Hematopoietic multipotent progenitor cell treated with erythropoietin and hydrocortisone succinate and interleukin-3 and kit ligand, for 17 days (in vitro differentiated cells): ENCODE measurements at regions not wholly inside any gene's neighbourhood (a gene's known extent, or its start where the extent isn't known, plus 50 kb on each side); places are given as distances from the start of the nearest gene placed in this dataset.

ENCODE experiments used
- DNase-seq: peaks from one replicate; pipeline ENCODE4 v3.0.0-alpha.2; 2015; ENCODE audit warnings: low spot score

GRCh38 chr18:34978533-34978893, 62.7 kb upstream of the MAPRE2 start:
- peak; percentile 9 for DNase-seq

GRCh38 chr18:34978953-34979608, 62.1 kb upstream of the MAPRE2 start:
- DNase-seq, result peak; percentile 57

GRCh38 chr18:34981487-34981886, 59.7 kb upstream of the MAPRE2 start:
- no peak for DNase-seq

- no peak for DNase-seq
Observed at GRCh38 chr18:34985963-34986362, 55.2 kb upstream of the MAPRE2 start.

- no peak for DNase-seq
Observed at GRCh38 chr18:34990597-34990996, 50.6 kb upstream of the MAPRE2 start.

GRCh38 chr18:34991152-34991551, 50.1 kb upstream of the MAPRE2 start:
- no peak for DNase-seq
